DMS79 (cell line): ENCODE measurements at regions not wholly inside any gene's neighbourhood (a gene's known extent, or its start where the extent isn't known, plus 50 kb on each side); places are given as distances from the start of the nearest gene placed in this dataset.

Experiments
- DNase-seq: peaks from one replicate; lab custom pipeline; 2025; lab: John Stamatoyannopoulos, UW

GRCh38 chr5:14017904-14018303 is 73.4 kb upstream of the DNAH5 start:
- DNase-seq, result no peak

- no peak for DNase-seq
These were observed 72.1 kb upstream of the DNAH5 start for GRCh38 chr5:14016549-14016948.

- DNase-seq, result peak; percentile 73
These were observed 66.9 kb upstream of the DNAH5 start for GRCh38 chr5:14011089-14012020.

GRCh38 chr5:14009575-14009974 is 65.1 kb upstream of the DNAH5 start:
- DNase-seq, result no peak

- DNase-seq, result peak; percentile 35
These were observed 64.4 kb upstream of the DNAH5 start for GRCh38 chr5:14008819-14009311.

- no peak for DNase-seq
These were observed 62.5 kb upstream of the DNAH5 start for GRCh38 chr5:14006823-14007520.

GRCh38 chr5:14004598-14005394 is 60.3 kb upstream of the DNAH5 start:
- DNase-seq, result peak; percentile 65

GRCh38 chr5:14003936-14004335 is 59.4 kb upstream of the DNAH5 start:
- no peak for DNase-seq

- DNase-seq, result no peak
These were observed 59.0 kb upstream of the DNAH5 start for GRCh38 chr5:14003513-14003912.

- no peak for DNase-seq
These were observed 53.8 kb upstream of the DNAH5 start for GRCh38 chr5:13998254-13998653.

GRCh38 chr5:13997514-13997913 is 53.0 kb upstream of the DNAH5 start:
- no peak for DNase-seq

- peak; percentile 74 for DNase-seq
These were observed 50.2 kb upstream of the DNAH5 start for GRCh38 chr5:13994621-13995253.
